DND-41 (cell line): ENCODE measurements at regions not wholly inside any gene's neighbourhood (a gene's known extent, or its start where the extent isn't known, plus 50 kb on each side); places are given as distances from the start of the nearest gene placed in this dataset.

ENCODE experiments used
- ATAC-seq: fragments of 200-7000 bp; cut with Tn5 transposase; 3 replicates; pipeline ENCODE4 v1.9.1; 2021; ENCODE audit warnings: low read depth; ENCODE audit not compliant: insufficient read depth
- DNase-seq: peaks from one replicate; pipeline ENCODE4 v3.0.0-alpha.2; 2020
- H2AFZ ChIP-seq: 2 replicates; pipeline ENCODE4 v1.6.0; 2012; ENCODE audit warnings: low read depth, low read length
- H3K27ac ChIP-seq: 2 replicates; pipeline ENCODE4 v1.5.1; 2012; ENCODE audit warnings: low read length, inconsistent platforms
- H3K27me3 ChIP-seq: fragments of 200-600 bp; sonication (generic); 2 replicates; pipeline ENCODE4 v1.6.0; 2012; ENCODE audit warnings: low read length, mild to moderate bottlenecking, inconsistent platforms; ENCODE audit not compliant: insufficient read depth, poor library complexity
- H3K36me3 ChIP-seq: 2 replicates; pipeline ENCODE4 v1.5.1; 2012; ENCODE audit warnings: low read length, inconsistent platforms; ENCODE audit not compliant: insufficient read depth
- H3K4me1 ChIP-seq: 2 replicates; pipeline ENCODE4 v1.5.1; 2012; ENCODE audit warnings: mild to moderate bottlenecking, low read length; ENCODE audit not compliant: insufficient read depth
- H3K4me2 ChIP-seq: 2 replicates; pipeline ENCODE4 v1.6.0; 2012; ENCODE audit warnings: mild to moderate bottlenecking, moderate library complexity, low read length, inconsistent platforms; ENCODE audit not compliant: insufficient read depth
- H3K4me3 ChIP-seq, 2 experiments: fragments of 200-600 bp in 1 of 2; shearing (Covaris generic) in 1 of 2; 2 replicates each; pipeline ENCODE4 v1.5.1; 2012 to 2016; ENCODE audit warnings: inconsistent platforms in 2 of 2, low read length in 2 of 2, mild to moderate bottlenecking in 2 of 2, low read depth in 1 of 2, moderate library complexity in 1 of 2
- H3K79me2 ChIP-seq: 2 replicates; pipeline ENCODE4 v1.6.0; 2012; ENCODE audit warnings: low read length, inconsistent platforms; ENCODE audit not compliant: insufficient read depth
- H3K9ac ChIP-seq: 2 replicates; pipeline ENCODE4 v1.6.0; 2012; ENCODE audit warnings: low read depth, mild to moderate bottlenecking, inconsistent platforms, low read length, moderate library complexity
- H3K9me3 ChIP-seq: 2 replicates; pipeline ENCODE4 v1.5.1; 2012; ENCODE audit warnings: low read length, moderate library complexity, mild to moderate bottlenecking, inconsistent platforms; ENCODE audit not compliant: insufficient read depth, severe bottlenecking
- H4K20me1 ChIP-seq: 2 replicates; pipeline ENCODE4 v1.6.0; 2012; ENCODE audit warnings: low read length; ENCODE audit not compliant: insufficient read depth
- EZH2 ChIP-seq: IDR thresholded peaks from 3 replicates; pipeline ENCODE4 v1.6.1; 2012; ENCODE audit warnings: borderline replicate concordance, low read depth, mild to moderate bottlenecking, moderate library complexity, low read length, inconsistent platforms; ENCODE audit not compliant: severe bottlenecking
- TF ChIP-seq, protein P1 (sequence below): IDR thresholded peaks from 2 replicates; pipeline ENCODE4 v1.5.1; 2012; ENCODE audit warnings: borderline replicate concordance, low read length, moderate library complexity, mild to moderate bottlenecking; ENCODE audit not compliant: poor library complexity, severe bottlenecking; ENCODE audit errors: extremely low read depth

DNA sequence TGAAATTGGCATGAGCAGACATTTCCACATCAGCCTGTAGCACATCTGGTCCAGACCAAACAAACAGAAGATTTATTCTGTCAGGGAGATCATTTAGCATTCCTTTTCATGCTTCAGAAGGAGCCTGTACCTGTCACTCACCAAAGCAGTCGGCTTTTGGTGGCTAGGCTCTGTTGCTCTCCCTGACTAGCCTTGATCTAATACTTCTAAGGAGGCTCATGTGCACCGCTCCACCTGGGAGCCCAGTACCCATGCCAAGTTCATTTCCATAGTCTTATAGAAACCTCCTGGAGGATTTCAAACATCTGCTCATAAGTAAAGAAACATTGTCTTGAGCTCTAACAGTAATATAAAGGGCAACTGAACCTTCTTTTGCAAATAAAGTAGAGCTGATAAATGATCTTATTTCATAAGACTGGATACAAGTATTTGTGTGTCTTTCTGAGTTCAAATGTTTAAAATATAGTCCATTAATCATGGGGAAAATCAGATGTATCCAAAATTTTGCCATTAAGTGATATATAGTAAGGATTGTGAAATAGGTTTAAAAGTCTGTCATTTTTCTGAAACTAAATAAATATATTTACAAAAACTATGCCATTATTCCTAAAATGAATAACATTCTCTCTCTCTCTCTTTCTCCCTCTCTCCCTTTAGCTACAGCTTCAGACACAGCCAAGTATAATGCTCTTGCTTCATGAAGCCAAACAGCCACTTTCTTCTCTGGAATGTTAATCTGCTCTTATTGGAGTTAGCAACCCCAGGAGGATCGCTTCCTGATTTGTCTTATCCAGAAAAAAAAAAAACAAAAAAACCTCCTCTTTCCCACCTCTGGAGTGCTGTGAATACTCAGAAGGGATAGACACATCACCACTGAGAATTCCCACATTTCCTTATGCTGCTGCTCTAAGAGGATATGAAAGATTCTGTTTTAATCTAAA lies 192.7 kb upstream of the TFAP2D start:
- H2AFZ ChIP-seq, result no peak overlapping the region
- no peak overlapping the region for H3K27ac ChIP-seq
- TF ChIP-seq, protein P1, sequence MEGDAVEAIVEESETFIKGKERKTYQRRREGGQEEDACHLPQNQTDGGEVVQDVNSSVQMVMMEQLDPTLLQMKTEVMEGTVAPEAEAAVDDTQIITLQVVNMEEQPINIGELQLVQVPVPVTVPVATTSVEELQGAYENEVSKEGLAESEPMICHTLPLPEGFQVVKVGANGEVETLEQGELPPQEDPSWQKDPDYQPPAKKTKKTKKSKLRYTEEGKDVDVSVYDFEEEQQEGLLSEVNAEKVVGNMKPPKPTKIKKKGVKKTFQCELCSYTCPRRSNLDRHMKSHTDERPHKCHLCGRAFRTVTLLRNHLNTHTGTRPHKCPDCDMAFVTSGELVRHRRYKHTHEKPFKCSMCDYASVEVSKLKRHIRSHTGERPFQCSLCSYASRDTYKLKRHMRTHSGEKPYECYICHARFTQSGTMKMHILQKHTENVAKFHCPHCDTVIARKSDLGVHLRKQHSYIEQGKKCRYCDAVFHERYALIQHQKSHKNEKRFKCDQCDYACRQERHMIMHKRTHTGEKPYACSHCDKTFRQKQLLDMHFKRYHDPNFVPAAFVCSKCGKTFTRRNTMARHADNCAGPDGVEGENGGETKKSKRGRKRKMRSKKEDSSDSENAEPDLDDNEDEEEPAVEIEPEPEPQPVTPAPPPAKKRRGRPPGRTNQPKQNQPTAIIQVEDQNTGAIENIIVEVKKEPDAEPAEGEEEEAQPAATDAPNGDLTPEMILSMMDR, result no peak
- no peak for TF ChIP-seq EZH2
- H3K36me3 ChIP-seq, result no peaks in the 10 kb centered on the region
- ATAC-seq, result no peak
- H3K27me3 ChIP-seq, result no peaks in the 10 kb centered on the region
- no peaks in the 10 kb centered on the region for H4K20me1 ChIP-seq
- no peak overlapping the region for H3K4me3 ChIP-seq
- no peaks in the 10 kb centered on the region for H3K9me3 ChIP-seq
- H3K9ac ChIP-seq, result no peak overlapping the region
- H3K4me2 ChIP-seq, result no peak overlapping the region
- no peaks in the 10 kb centered on the region for H3K79me2 ChIP-seq
- no peak for DNase-seq
- H3K4me1 ChIP-seq, result no peaks in the 10 kb centered on the region

DNA sequence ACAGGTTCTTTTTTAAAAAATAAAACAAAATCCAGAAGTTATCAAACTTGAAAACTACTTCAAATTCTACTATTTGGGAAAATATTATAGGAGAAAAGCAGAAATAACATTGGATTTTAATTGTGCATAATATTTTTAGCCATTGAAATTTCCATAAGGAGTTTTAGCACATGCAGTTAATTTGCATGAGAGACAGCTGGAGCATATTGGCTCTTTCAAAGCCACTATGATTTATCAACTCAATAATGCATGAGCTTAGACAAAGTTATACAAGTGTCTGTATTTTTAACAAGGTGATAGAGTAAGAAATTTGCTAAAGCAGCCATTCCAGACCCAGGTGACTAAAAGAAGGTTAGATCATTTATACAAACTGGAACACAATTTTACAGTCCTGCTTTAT lies 189.0 kb upstream of the TFAP2D start:
- no peak overlapping the region for H3K27ac ChIP-seq
- DNase-seq (no peak), ATAC-seq (no peak)
- H3K4me2 ChIP-seq, result no peak overlapping the region
- no peaks in the 10 kb centered on the region for H3K4me1 ChIP-seq
- H3K4me3 ChIP-seq, result no peak overlapping the region
- no peaks in the 10 kb centered on the region for H3K79me2 ChIP-seq
- H3K9ac ChIP-seq, result no peak overlapping the region
- no peaks in the 10 kb centered on the region for H3K9me3 ChIP-seq
- no peaks in the 10 kb centered on the region for H3K36me3 ChIP-seq
- no peak overlapping the region for H2AFZ ChIP-seq
- H3K27me3 ChIP-seq, result no peaks in the 10 kb centered on the region
- no peaks in the 10 kb centered on the region for H4K20me1 ChIP-seq
- TF ChIP-seq EZH2, result no peak
- TF ChIP-seq, protein P1, result no peak

DNA sequence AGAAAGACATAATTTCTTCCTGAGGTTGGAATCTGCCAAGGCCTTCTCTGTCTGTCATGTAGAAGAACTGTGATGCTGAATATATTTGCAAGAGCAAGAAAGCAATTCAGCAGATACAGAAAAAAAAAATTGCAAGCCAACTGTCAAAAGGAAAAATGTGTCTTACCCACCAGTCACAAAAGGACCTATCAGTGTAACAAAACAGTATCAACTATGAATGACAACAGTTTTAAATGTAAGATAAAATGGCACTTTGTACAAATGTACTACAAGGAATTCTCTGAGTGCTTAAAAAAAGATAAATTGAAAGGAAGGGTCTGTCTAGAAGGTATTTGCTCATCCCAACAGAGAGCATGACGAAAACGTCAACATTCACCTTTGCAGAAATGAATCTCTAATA lies 185.3 kb upstream of the TFAP2D start:
- ATAC-seq, result no peak
- H3K9me3 ChIP-seq, result no peaks in the 10 kb centered on the region
- no peaks in the 10 kb centered on the region for H3K27me3 ChIP-seq
- no peaks in the 10 kb centered on the region for H3K79me2 ChIP-seq
- no peaks in the 10 kb centered on the region for H3K4me1 ChIP-seq
- H2AFZ ChIP-seq, result no peak overlapping the region
- no peaks in the 10 kb centered on the region for H3K36me3 ChIP-seq
- TF ChIP-seq, protein P1, result no peak
- no peak for TF ChIP-seq EZH2
- H3K9ac ChIP-seq, result no peak overlapping the region
- H3K4me3 ChIP-seq, result no peak overlapping the region
- no peak overlapping the region for H3K27ac ChIP-seq
- H3K4me2 ChIP-seq, result no peak overlapping the region
- no peak for DNase-seq
- H4K20me1 ChIP-seq, result no peaks in the 10 kb centered on the region
